ENCODE measurements at regions not wholly inside any gene's neighbourhood (a gene's known extent, or its start where the extent isn't known, plus 50 kb on each side); places are given as distances from the start of the nearest gene placed in this dataset.
A peak's percentile ranks its signal among the peaks of the same experiment; 100 is the strongest.

DNA sequence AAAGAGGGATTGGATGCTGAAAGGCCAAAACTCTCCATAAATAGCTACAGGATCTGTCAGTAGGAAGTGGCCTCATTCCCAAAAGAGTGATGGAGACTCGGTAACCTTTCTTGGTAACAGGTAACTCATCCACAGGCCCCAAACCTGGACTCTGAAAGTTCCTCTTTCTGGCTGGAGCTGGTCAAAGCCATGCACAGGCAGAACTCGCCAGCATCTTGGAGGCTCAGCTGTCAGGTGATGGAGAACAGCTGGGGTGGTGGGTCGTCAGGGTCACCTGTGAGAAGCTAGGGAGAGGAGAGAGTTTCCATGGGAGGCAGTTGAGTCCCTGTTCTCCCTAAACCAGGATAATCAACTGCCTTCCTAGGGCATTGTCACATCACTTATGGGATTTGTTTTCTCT, 354.3 kb upstream of the GATB start:
- Histone ChIP-seq H3K4me1 (peaks cover 2 to 58% (median 31%) of the 10 kb centered on the region in 9 donors), H3K4me3 (no peak overlapping the region), H3K27ac (peak overlapping the region in 5 of 10 donors; percentile 8 to 55 (median 48)), H3K36me3 (no peaks in the 10 kb centered on the region), H3K9me3 (no peaks in the 10 kb centered on the region), H3K27me3 (no peaks in the 10 kb centered on the region)
- intact Hi-C loops (cut with DNase I), result loop anchor here in 2 of 10 donors (5.0 to 10.0 kb wide), 3 partner anchors 130 to 713 kb away; no protein-coding TSS in a partner anchor
- WGBS, 2 donors, result 72 to 79% methylated on average over 3 of the region's 3 CpGs
- TF ChIP-seq CTCF (IDR thresholded peaks at IDR 0.05), result no peak
- DNase-seq (no peak), ATAC-seq (no peak)

DNA sequence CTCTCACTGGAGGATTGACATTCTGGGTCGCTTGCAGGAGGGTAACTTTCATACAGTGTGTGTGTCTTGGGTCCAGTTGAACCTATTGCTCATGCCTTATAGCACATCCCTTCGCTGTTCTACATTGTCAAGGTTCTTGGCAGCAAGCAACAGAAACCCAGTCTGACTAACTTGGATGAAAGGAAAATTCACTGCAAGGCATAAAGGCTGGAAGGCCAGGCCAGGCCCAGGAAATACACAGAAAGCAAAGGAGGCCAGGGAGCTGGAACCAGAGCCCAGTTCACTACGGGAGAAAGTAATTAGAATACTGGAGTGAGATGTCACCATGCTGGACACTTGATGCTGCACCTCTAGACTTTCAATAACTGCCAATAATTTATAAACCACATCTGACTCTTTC, 353.8 kb upstream of the GATB start:
- intact Hi-C loops (cut with DNase I), result loop anchor here in 2 of 10 donors (5.0 to 10.0 kb wide), 3 partner anchors 43 to 270 kb away; no protein-coding TSS in a partner anchor
- H3K4me1 ChIP-seq, result peaks cover 7 to 64% (median 37%) of the 10 kb centered on the region in 9 donors

GRCh38 chr4:152112887-152113286, 352.1 kb upstream of the GATB start:
- ATAC-seq (no peak), DNase-seq (no peak)
- H3K36me3 ChIP-seq, result no peaks in the 10 kb centered on the region
- no peaks in the 10 kb centered on the region for H3K27me3 ChIP-seq
- 64 to 71% methylated on average over 2 of the region's 2 CpGs for WGBS, 2 donors
- no peak for TF ChIP-seq CTCF (IDR thresholded peaks at IDR 0.05)
- H3K27ac ChIP-seq, result peak overlapping the region in 1 of 10 donors; percentile 12
- H3K9me3 ChIP-seq, result no peaks in the 10 kb centered on the region
- H3K4me1 ChIP-seq, result peaks cover 7 to 68% (median 43%) of the 10 kb centered on the region in 9 donors
- intact Hi-C loops (cut with DNase I), result loop anchor here in 2 of 10 donors (5.0 to 10.0 kb wide), 3 partner anchors 44 to 272 kb away; no protein-coding TSS in a partner anchor
- H3K4me3 ChIP-seq, result no peak overlapping the region

More for the DNA sequence above, 353.8 kb upstream of the GATB start:
- Histone ChIP-seq H3K9me3 (no peaks in the 10 kb centered on the region), H3K4me3 (no peak overlapping the region), H3K27ac (peak overlapping the region in 1 of 10 donors; percentile 55), H3K27me3 (no peaks in the 10 kb centered on the region), H3K36me3 (no peaks in the 10 kb centered on the region)
- 51 to 69% methylated on average over 3 of the region's 3 CpGs for WGBS, 2 donors
- DNase-seq (no peak), ATAC-seq (no peak)
- TF ChIP-seq CTCF (IDR thresholded peaks at IDR 0.05), result no peak

DNA sequence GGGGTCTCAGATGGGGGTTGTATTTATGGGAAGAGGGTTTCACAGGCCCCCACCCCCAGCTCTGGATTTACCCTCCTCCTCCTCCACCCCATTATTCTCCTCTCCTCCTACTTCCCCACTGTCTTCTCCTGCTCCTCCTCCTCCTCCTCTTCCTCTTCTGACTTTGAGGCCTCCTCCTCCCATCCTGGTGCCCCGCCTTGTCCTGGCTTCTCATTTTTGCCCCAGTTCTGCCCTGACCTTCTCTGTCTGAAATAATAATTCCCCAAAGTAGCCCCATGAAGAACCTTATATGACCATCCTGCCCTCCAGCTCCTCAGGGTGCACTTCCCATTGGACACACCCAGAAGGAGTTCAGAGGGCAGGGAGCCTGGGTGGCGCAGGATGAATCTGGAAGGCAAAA, 351.4 kb upstream of the GATB start:
- TF ChIP-seq CTCF (IDR thresholded peaks at IDR 0.05), result no peak

More for the DNA sequence above, 351.4 kb upstream of the GATB start:
- H3K36me3 ChIP-seq, result no peaks in the 10 kb centered on the region
- H3K4me3 ChIP-seq, result no peak overlapping the region
- H3K4me1 ChIP-seq, result peaks cover 7 to 62% (median 37%) of the 10 kb centered on the region in 9 donors
- intact Hi-C loops (cut with DNase I), result loop anchor here in 2 of 10 donors (5.0 to 10.0 kb wide), 3 partner anchors 45 to 273 kb away; no protein-coding TSS in a partner anchor
- ATAC-seq, result no peak
- DNase-seq, result no peak
- H3K9me3 ChIP-seq, result no peaks in the 10 kb centered on the region
- H3K27ac ChIP-seq, result no peak overlapping the region
- no peaks in the 10 kb centered on the region for H3K27me3 ChIP-seq
- 87 to 98% methylated on average over 2 of the region's 2 CpGs for WGBS, 2 donors

All from heart right ventricle (tissue), 16 donors.